Retinal pigment epithelial cell (primary cell): ENCODE measurements at regions not wholly inside any gene's neighbourhood (a gene's known extent, or its start where the extent isn't known, plus 50 kb on each side); places are given as distances from the start of the nearest gene placed in this dataset.

Experiments used
- DNase-seq: peaks from one replicate; pipeline ENCODE4 v3.0.0-alpha.2; 2010; ENCODE audit warnings: low read depth
- H3K4me3 ChIP-seq: 2 replicates; pipeline ENCODE4 v1.5.1; 2011; ENCODE audit warnings: mild to moderate bottlenecking, low read length, control low read depth, moderate library complexity
- CTCF ChIP-seq: conservative IDR thresholded peaks from 2 replicates; pipeline ENCODE4 v1.5.1; 2011; ENCODE audit warnings: low read depth, low read length, control low read depth, inconsistent platforms

- DNase-seq, result no peak
Observed at GRCh38 chr1:30303387-30303786, 420.0 kb downstream of the MATN1 start.

GRCh38 chr1:30302858-30303257 lies 420.5 kb downstream of the MATN1 start:
- no peak for TF ChIP-seq CTCF
- no peak overlapping the region for H3K4me3 ChIP-seq
- no peak for DNase-seq

More at GRCh38 chr1:30303387-30303786, 420.0 kb downstream of the MATN1 start:
- TF ChIP-seq CTCF, result no peak
- H3K4me3 ChIP-seq, result no peak overlapping the region

- no peak for TF ChIP-seq CTCF
- DNase-seq, result no peak
- no peak overlapping the region for H3K4me3 ChIP-seq
Observed at GRCh38 chr1:30300669-30301068, 422.7 kb downstream of the MATN1 start.

- no peak for TF ChIP-seq CTCF
- DNase-seq, result no peak
- H3K4me3 ChIP-seq, result no peak overlapping the region
Observed at GRCh38 chr1:30299393-30299792, 424.0 kb downstream of the MATN1 start.

- no peak for TF ChIP-seq CTCF
- no peak for DNase-seq
Observed at GRCh38 chr1:30295674-30296073, 427.7 kb downstream of the MATN1 start.

GRCh38 chr1:30295266-30295665 lies 428.1 kb downstream of the MATN1 start:
- no peak for TF ChIP-seq CTCF
- H3K4me3 ChIP-seq, result no peak overlapping the region
- DNase-seq, result no peak

More at GRCh38 chr1:30295674-30296073, 427.7 kb downstream of the MATN1 start:
- H3K4me3 ChIP-seq, result no peak overlapping the region

GRCh38 chr1:30294508-30294907 lies 428.9 kb downstream of the MATN1 start:
- H3K4me3 ChIP-seq, result no peak overlapping the region
- no peak for TF ChIP-seq CTCF
- DNase-seq, result no peak
